ENCODE measurements at regions not wholly inside any gene's neighbourhood (a gene's known extent, or its start where the extent isn't known, plus 50 kb on each side); places are given as distances from the start of the nearest gene placed in this dataset.

GRCh38 chr18:46313521-46313920, 209.3 kb downstream of the HAUS1 start:
- intact Hi-C loops (cut with DNase I; ENCODE audit: low total_unique reads), result no loop called here
- no peak overlapping the region for H3K27ac ChIP-seq
- no peaks in the 10 kb centered on the region for H3K9me3 ChIP-seq
- peaks cover 0 to 7% (median 0%) of the 10 kb centered on the region in 6 donors for H3K4me1 ChIP-seq
- no peak for DNase-seq
- H3K36me3 ChIP-seq, result no peaks in the 10 kb centered on the region
- H3K27me3 ChIP-seq (replicated peaks in 1 of 7), result no peaks in the 10 kb centered on the region
- TF ChIP-seq CTCF (IDR thresholded peaks at IDR 0.05 in 8 of 11, conservative IDR thresholded peaks at IDR 0.05 in 3 of 11), result no peak
- TF ChIP-seq POLR2AphosphoS5 (IDR thresholded peaks at IDR 0.05), result no peak
- TF ChIP-seq POLR2A (IDR thresholded peaks at IDR 0.05), result no peak
- 84 to 91% (median 90%) methylated on average over 6 of the region's 6 CpGs for WGBS, 5 donors
- H3K4me3 ChIP-seq, result no peak overlapping the region

GRCh38 chr18:46314011-46314410, 209.8 kb downstream of the HAUS1 start:
- H3K27ac ChIP-seq, result no peak overlapping the region
- no peak overlapping the region for H3K4me3 ChIP-seq
- intact Hi-C loops (cut with DNase I; ENCODE audit: low total_unique reads), result no loop called here
- WGBS, 5 donors, result 86 to 96% (median 91%) methylated on average over 5 to 7 of the region's 7 CpGs
- no peaks in the 10 kb centered on the region for H3K36me3 ChIP-seq
- peaks cover 0 to 4% (median 0%) of the 10 kb centered on the region in 6 donors for H3K4me1 ChIP-seq
- TF ChIP-seq CTCF (IDR thresholded peaks at IDR 0.05 in 8 of 11, conservative IDR thresholded peaks at IDR 0.05 in 3 of 11) (no peak), POLR2AphosphoS5 (IDR thresholded peaks at IDR 0.05) (no peak), POLR2A (IDR thresholded peaks at IDR 0.05) (no peak)
- H3K27me3 ChIP-seq (replicated peaks in 1 of 7), result no peaks in the 10 kb centered on the region
- DNase-seq, result no peak
- H3K9me3 ChIP-seq, result no peaks in the 10 kb centered on the region

GRCh38 chr18:46315161-46315560, 211.0 kb downstream of the HAUS1 start:
- DNase-seq, result no peak
- no peak for TF ChIP-seq POLR2AphosphoS5 (IDR thresholded peaks at IDR 0.05)
- no peak for TF ChIP-seq CTCF (IDR thresholded peaks at IDR 0.05 in 8 of 11, conservative IDR thresholded peaks at IDR 0.05 in 3 of 11)
- no peak for TF ChIP-seq POLR2A (IDR thresholded peaks at IDR 0.05)
- intact Hi-C loops (cut with DNase I; ENCODE audit: low total_unique reads), result no loop called here
- Histone ChIP-seq H3K27ac (no peak overlapping the region), H3K27me3 (replicated peaks in 1 of 7) (no peaks in the 10 kb centered on the region), H3K4me1 (peaks cover 0 to 4% (median 0%) of the 10 kb centered on the region in 6 donors), H3K36me3 (no peaks in the 10 kb centered on the region), H3K4me3 (no peak overlapping the region), H3K9me3 (no peaks in the 10 kb centered on the region)
- 59 to 82% (median 79%) methylated on average over 2 of the region's 2 CpGs for WGBS, 5 donors

- no peak for DNase-seq
- Histone ChIP-seq H3K4me1 (peaks cover 0 to 4% (median 0%) of the 10 kb centered on the region in 6 donors), H3K9me3 (no peaks in the 10 kb centered on the region), H3K27ac (no peak overlapping the region), H3K4me3 (no peak overlapping the region), H3K27me3 (replicated peaks in 1 of 7) (no peaks in the 10 kb centered on the region), H3K36me3 (no peaks in the 10 kb centered on the region)
- TF ChIP-seq CTCF (IDR thresholded peaks at IDR 0.05 in 8 of 11, conservative IDR thresholded peaks at IDR 0.05 in 3 of 11) (no peak), POLR2AphosphoS5 (IDR thresholded peaks at IDR 0.05) (no peak), POLR2A (IDR thresholded peaks at IDR 0.05) (no peak)
- intact Hi-C loops (cut with DNase I; ENCODE audit: low total_unique reads), result no loop called here
- WGBS, 5 donors, result 87 to 91% (median 88%) methylated on average over 5 of the region's 5 CpGs
Measured at GRCh38 chr18:46318356-46318755, 214.2 kb downstream of the HAUS1 start.

Data from spleen (tissue), 11 donors.